HAP-1 (cell line): ENCODE measurements at regions not wholly inside any gene's neighbourhood (a gene's known extent, or its start where the extent isn't known, plus 50 kb on each side); places are given as distances from the start of the nearest gene placed in this dataset.
A peak's percentile ranks its signal among the peaks of the same experiment; 100 is the strongest.
"Not testable (repeated sequence)": the region's sequence is repeated elsewhere in the genome, so short reads cannot be mapped to it uniquely, and the experiment has no call there.

Experiments
- DNase-seq, 2 experiments: peaks; one replicate each; pipeline ENCODE4 v3.0.0-alpha.2; 2016 to 2020; ENCODE audit warnings: low spot score in 2 of 2
- H3K27me3 ChIP-seq: fragments of 250-450 bp; sonication (Bioruptor Pico); 2 replicates; pipeline ENCODE4 v1.5.1; 2020; ENCODE audit warnings: low read depth, mild to moderate bottlenecking, moderate library complexity
- H3K36me3 ChIP-seq: fragments of 250-450 bp; sonication (Bioruptor Pico); replicated peaks from 2 replicates; pipeline ENCODE4 v1.5.1; 2020; ENCODE audit warnings: mild to moderate bottlenecking
- H3K4me1 ChIP-seq: fragments of 250-450 bp; sonication (Bioruptor Pico); 2 replicates; pipeline ENCODE4 v1.5.1; 2020; ENCODE audit warnings: mild to moderate bottlenecking
- H3K4me3 ChIP-seq: fragments of 250-450 bp; sonication (Bioruptor Pico); 2 replicates; pipeline ENCODE4 v1.5.1; 2020; ENCODE audit warnings: mild to moderate bottlenecking, moderate library complexity
- H3K9me3 ChIP-seq: fragments of 250-450 bp; sonication (Bioruptor Pico); 2 replicates; pipeline ENCODE4 v1.5.1; 2020; ENCODE audit warnings: mild to moderate bottlenecking, moderate library complexity
- in situ Hi-C: fragments of 300-500 bp; cut with MboI; formaldehyde crosslinking; loops from 3 replicates; pipeline ENCODE4 v1.14.3; 2020; ENCODE audit warnings: low sequenced_read_pairs, inconsistent platforms, mixed read lengths

- H3K27me3 ChIP-seq = no peaks in the 10 kb centered on the region
- in situ Hi-C loops = no loop called here
These were observed 651.1 kb downstream of the ANKRD50 start for GRCh38 chr4:124061413-124061812.

GRCh38 chr4:124065422-124065821 is 647.1 kb downstream of the ANKRD50 start:
- in situ Hi-C loops = no loop called here

More at GRCh38 chr4:124061413-124061812, 651.1 kb downstream of the ANKRD50 start:
- H3K4me1 ChIP-seq = peaks cover 21% of the 10 kb centered on the region
- H3K36me3 ChIP-seq = no peaks in the 10 kb centered on the region
- DNase-seq = peak in 1 of 2 experiments; percentile 73
- H3K4me3 ChIP-seq = no peak overlapping the region
- no peaks in the 10 kb centered on the region for H3K9me3 ChIP-seq

GRCh38 chr4:124065936-124066335 is 646.6 kb downstream of the ANKRD50 start:
- in situ Hi-C loops = no loop called here

More at GRCh38 chr4:124065422-124065821, 647.1 kb downstream of the ANKRD50 start:
- no peak for DNase-seq
- peaks cover 21% of the 10 kb centered on the region for H3K4me1 ChIP-seq
- no peaks in the 10 kb centered on the region for H3K27me3 ChIP-seq
- H3K36me3 ChIP-seq = no peaks in the 10 kb centered on the region
- peaks cover 3% of the 10 kb centered on the region; the same call in 1 of the 2 replicates for H3K9me3 ChIP-seq
- no peak overlapping the region for H3K4me3 ChIP-seq

GRCh38 chr4:124066595-124066994 is 645.9 kb downstream of the ANKRD50 start:
- in situ Hi-C loops = no loop called here
- Histone ChIP-seq H3K27me3 (no peaks in the 10 kb centered on the region), H3K4me3 (no peak overlapping the region), H3K36me3 (no peaks in the 10 kb centered on the region), H3K4me1 (peaks cover 15% of the 10 kb centered on the region), H3K9me3 (peaks cover 5% of the 10 kb centered on the region; the same call in 1 of the 2 replicates)
- no peak for DNase-seq

More at GRCh38 chr4:124065936-124066335, 646.6 kb downstream of the ANKRD50 start:
- H3K9me3 ChIP-seq = peaks cover 5% of the 10 kb centered on the region; the same call in 1 of the 2 replicates
- H3K4me3 ChIP-seq = no peak overlapping the region
- peaks cover 19% of the 10 kb centered on the region for H3K4me1 ChIP-seq
- DNase-seq = no peak
- no peaks in the 10 kb centered on the region for H3K27me3 ChIP-seq
- no peaks in the 10 kb centered on the region for H3K36me3 ChIP-seq

DNA sequence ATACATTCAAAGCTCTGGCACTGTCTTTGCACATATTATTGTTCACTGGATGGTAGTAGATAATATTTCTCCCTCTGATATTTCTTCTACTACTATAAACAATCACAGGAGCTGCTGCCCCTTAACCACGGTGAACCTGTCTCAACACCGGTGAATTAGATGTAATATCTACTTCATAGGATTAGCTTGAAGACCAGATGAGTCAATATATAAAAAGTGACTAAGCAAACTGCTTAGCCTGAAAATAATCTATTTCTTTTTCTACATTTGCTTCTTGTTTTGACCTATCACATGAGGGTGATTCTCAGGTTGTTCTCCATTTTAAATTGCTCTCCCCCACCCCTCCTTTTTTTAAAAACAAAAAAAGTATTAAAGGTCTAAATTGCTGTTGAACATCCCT is 645.5 kb downstream of the ANKRD50 start:
- H3K36me3 ChIP-seq = no peaks in the 10 kb centered on the region
- H3K4me1 ChIP-seq = peaks cover 15% of the 10 kb centered on the region
- H3K9me3 ChIP-seq = peaks cover 5% of the 10 kb centered on the region; the same call in 1 of the 2 replicates
- in situ Hi-C loops = no loop called here
- H3K4me3 ChIP-seq = no peak overlapping the region
- no peak for DNase-seq
- H3K27me3 ChIP-seq = no peaks in the 10 kb centered on the region

GRCh38 chr4:124070688-124071484 is 641.6 kb downstream of the ANKRD50 start:
- Histone ChIP-seq H3K36me3 (no peaks in the 10 kb centered on the region), H3K27me3 (no peaks in the 10 kb centered on the region), H3K9me3 (peaks cover 5% of the 10 kb centered on the region; the same call in 1 of the 2 replicates), H3K4me3 (no peak overlapping the region), H3K4me1 (no peaks in the 10 kb centered on the region)
- no peak for DNase-seq
- in situ Hi-C loops = no loop called here

DNA sequence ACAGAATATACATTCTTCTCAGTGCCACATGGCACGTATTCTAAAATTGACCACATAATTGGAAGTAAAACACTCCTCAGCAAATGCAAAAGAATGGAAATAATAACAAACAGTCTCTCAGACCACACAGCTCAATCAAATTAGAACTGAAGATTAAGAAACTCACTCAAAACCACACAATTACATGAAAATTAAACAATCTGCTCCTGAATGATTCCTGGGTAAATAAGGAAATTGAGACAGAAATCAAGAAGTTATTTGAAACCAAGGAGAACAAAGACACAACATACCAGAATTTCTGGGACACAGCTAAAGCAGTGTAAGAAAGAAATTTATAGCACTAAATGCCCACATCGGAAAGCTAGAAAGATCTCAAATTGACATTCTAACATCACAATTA is 637.3 kb downstream of the ANKRD50 start:
- H3K36me3 ChIP-seq, H3K9me3 ChIP-seq, DNase-seq, H3K27me3 ChIP-seq, H3K4me3 ChIP-seq, in situ Hi-C loops, H3K4me1 ChIP-seq: not testable (repeated sequence)

DNA sequence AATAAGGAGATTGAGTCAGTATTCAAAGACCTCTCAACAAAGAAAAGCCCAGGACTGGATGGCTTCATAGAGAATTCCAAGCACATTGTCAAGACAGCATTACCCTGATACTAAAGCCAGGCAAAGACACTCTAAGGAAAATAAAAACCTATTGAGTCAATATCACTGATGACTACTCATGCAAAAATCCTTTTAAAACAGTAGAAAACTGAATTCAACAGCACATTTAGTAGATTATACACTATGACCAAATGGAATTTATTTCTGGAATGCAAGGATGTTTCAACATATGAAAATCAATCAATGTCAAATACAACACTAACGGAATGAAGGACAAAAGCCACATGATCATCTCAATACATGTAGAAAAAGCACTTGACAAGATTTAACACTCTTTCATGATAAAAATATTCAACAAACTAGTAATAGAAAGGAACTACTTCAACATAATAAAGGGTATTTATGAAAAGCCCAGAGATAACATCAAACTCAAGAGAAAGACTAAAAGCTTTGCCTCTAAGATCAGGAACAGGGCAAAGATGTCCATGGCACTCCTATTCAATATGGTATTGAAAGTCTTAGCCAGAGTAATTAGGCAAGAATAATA is 633.3 kb downstream of the ANKRD50 start:
- in situ Hi-C loops = no loop called here
- peak in 1 of 2 experiments; percentile 67 for DNase-seq
- H3K4me3 ChIP-seq = no peak overlapping the region

GRCh38 chr4:124083711-124084110 is 628.8 kb downstream of the ANKRD50 start:
- H3K36me3 ChIP-seq = no peaks in the 10 kb centered on the region
- peaks cover 5% of the 10 kb centered on the region; the same call in 1 of the 2 replicates for H3K4me1 ChIP-seq
- H3K4me3 ChIP-seq = no peak overlapping the region
- in situ Hi-C loops = no loop called here
- DNase-seq = no peak
- no peaks in the 10 kb centered on the region for H3K27me3 ChIP-seq
- H3K9me3 ChIP-seq = no peaks in the 10 kb centered on the region

More for the DNA sequence above, 633.3 kb downstream of the ANKRD50 start:
- Histone ChIP-seq H3K27me3 (no peaks in the 10 kb centered on the region), H3K9me3 (no peaks in the 10 kb centered on the region), H3K4me1 (peaks cover 5% of the 10 kb centered on the region; the same call in 1 of the 2 replicates), H3K36me3 (no peaks in the 10 kb centered on the region)

- DNase-seq = no peak
- Histone ChIP-seq H3K4me3 (no peak overlapping the region), H3K9me3 (no peaks in the 10 kb centered on the region), H3K27me3 (no peaks in the 10 kb centered on the region), H3K4me1 (no peaks in the 10 kb centered on the region), H3K36me3 (no peaks in the 10 kb centered on the region)
- in situ Hi-C loops = no loop called here
These were observed 626.9 kb downstream of the ANKRD50 start for GRCh38 chr4:124085561-124086180.

GRCh38 chr4:124090021-124090420 is 622.5 kb downstream of the ANKRD50 start:
- no peak for DNase-seq
- no peaks in the 10 kb centered on the region for H3K36me3 ChIP-seq
- no peak overlapping the region for H3K4me3 ChIP-seq
- H3K27me3 ChIP-seq = no peaks in the 10 kb centered on the region
- H3K4me1 ChIP-seq = no peaks in the 10 kb centered on the region
- no peaks in the 10 kb centered on the region for H3K9me3 ChIP-seq
- in situ Hi-C loops = no loop called here

DNA sequence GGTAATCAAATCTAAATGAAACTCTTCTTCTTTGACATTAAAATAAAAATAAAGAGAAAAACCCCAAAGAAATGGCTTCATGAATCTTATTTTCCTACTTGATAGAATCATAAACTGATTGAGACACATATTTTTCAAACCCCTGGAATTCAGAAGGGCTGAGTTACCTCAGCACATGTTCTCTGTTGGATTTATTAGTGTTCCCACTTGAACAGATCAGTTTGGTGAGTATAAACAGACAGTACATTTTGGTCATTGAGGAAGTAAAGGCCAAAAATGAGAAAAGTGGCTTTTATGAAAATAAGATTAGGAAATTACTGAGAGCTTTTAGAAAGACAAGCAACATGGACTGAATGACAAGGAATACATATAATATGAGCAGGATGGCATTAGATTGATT is 620.4 kb downstream of the ANKRD50 start:
- in situ Hi-C loops = no loop called here
- H3K4me1 ChIP-seq = no peaks in the 10 kb centered on the region
- H3K36me3 ChIP-seq = no peaks in the 10 kb centered on the region
- DNase-seq = no peak
- no peaks in the 10 kb centered on the region for H3K27me3 ChIP-seq
- no peaks in the 10 kb centered on the region for H3K9me3 ChIP-seq
- no peak overlapping the region for H3K4me3 ChIP-seq

GRCh38 chr4:124092541-124092984 is 620.0 kb downstream of the ANKRD50 start:
- no peak for DNase-seq
- H3K9me3 ChIP-seq = no peaks in the 10 kb centered on the region
- in situ Hi-C loops = no loop called here
- H3K36me3 ChIP-seq = no peaks in the 10 kb centered on the region
- H3K4me3 ChIP-seq = no peak overlapping the region
- H3K27me3 ChIP-seq = no peaks in the 10 kb centered on the region
- H3K4me1 ChIP-seq = no peaks in the 10 kb centered on the region

DNA sequence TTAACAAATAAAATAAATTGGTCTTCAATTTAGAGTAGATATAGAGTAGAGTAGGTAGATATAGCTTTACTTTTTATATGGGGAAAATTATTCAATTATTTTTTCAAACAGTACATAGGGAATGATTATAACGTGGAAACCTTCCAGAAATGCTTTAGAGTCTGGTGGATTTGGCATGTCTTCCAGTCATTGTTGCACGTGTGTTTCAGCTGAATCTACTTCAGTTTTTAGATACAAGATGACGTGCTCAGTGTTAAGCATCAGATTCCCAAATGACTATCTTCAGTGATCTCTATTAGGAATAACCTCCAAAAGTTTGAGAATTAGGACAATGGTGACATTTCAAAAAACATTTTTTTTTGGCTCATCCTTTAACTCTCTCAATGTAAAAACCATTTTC is 616.9 kb downstream of the ANKRD50 start:
- H3K27me3 ChIP-seq = no peaks in the 10 kb centered on the region
- H3K9me3 ChIP-seq = no peaks in the 10 kb centered on the region
- H3K36me3 ChIP-seq = no peaks in the 10 kb centered on the region
- no peak overlapping the region for H3K4me3 ChIP-seq
- H3K4me1 ChIP-seq = no peaks in the 10 kb centered on the region
- DNase-seq = no peak
- in situ Hi-C loops = no loop called here
